Osteocyte (in vitro differentiated cells): ENCODE measurements at regions not wholly inside any gene's neighbourhood (a gene's known extent, or its start where the extent isn't known, plus 50 kb on each side); places are given as distances from the start of the nearest gene placed in this dataset.

ENCODE experiments used
- DNase-seq: peaks from one replicate; pipeline ENCODE4 v3.0.0; 2021; ENCODE audit warnings: mixed read lengths; ENCODE audit not compliant: unreplicated experiment; ENCODE audit errors: extremely low spot score
- H3K27ac Mint-ChIP-seq: one replicate; pipeline ENCODE4 v1.8.0; 2021; ENCODE audit warnings: mild to moderate bottlenecking, mixed read lengths; ENCODE audit not compliant: unreplicated experiment
- H3K27me3 Mint-ChIP-seq: one replicate; pipeline ENCODE4 v1.8.0; 2021; ENCODE audit warnings: mixed read lengths; ENCODE audit not compliant: unreplicated experiment
- H3K36me3 Mint-ChIP-seq: one replicate; pipeline ENCODE4 v1.8.0; 2021; ENCODE audit warnings: mixed read lengths; ENCODE audit not compliant: unreplicated experiment
- H3K4me1 Mint-ChIP-seq: one replicate; pipeline ENCODE4 v1.8.0; 2021; ENCODE audit warnings: mixed read lengths; ENCODE audit not compliant: unreplicated experiment
- H3K4me3 Mint-ChIP-seq: one replicate; pipeline ENCODE4 v1.8.0; 2021; ENCODE audit warnings: mild to moderate bottlenecking, moderate library complexity, mixed read lengths; ENCODE audit not compliant: unreplicated experiment
- H3K9me3 Mint-ChIP-seq: one replicate; pipeline ENCODE4 v1.8.0; 2021; ENCODE audit warnings: mixed read lengths; ENCODE audit not compliant: unreplicated experiment
- TF ChIP-seq, protein P1 (sequence below): fragments of 200-600 bp; sonication (generic); IDR thresholded peaks from 2 replicates; pipeline ENCODE4 v1.5.0; 2021; ENCODE audit warnings: antibody characterized with exemption, mild to moderate bottlenecking, moderate library complexity

DNA sequence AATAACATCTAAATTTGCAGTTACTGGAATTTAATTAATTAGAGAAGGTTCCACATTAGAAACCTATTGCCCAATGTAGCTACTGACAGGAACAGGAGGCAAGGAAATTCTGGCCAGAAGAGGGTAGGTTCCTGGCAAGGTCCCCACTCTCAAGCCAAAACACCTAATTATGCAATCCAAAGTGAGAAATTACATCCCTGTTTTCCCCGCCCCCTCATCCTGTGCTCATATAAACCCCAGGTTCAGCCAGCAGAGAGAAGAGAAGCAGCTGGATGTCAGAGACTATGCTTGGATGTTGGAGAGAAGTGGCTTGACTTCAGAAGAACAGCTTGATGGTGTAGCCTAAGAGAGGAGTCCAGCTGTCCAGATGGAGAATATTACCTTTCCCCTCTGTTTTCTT lies 951.3 kb upstream of the PRR20A start:
- no peaks in the 10 kb centered on the region for H3K36me3 Mint-ChIP-seq
- H3K4me3 Mint-ChIP-seq = no peak overlapping the region
- no peaks in the 10 kb centered on the region for H3K27me3 Mint-ChIP-seq
- no peaks in the 10 kb centered on the region for H3K4me1 Mint-ChIP-seq
- no peak overlapping the region for H3K27ac Mint-ChIP-seq
- TF ChIP-seq, protein P1, sequence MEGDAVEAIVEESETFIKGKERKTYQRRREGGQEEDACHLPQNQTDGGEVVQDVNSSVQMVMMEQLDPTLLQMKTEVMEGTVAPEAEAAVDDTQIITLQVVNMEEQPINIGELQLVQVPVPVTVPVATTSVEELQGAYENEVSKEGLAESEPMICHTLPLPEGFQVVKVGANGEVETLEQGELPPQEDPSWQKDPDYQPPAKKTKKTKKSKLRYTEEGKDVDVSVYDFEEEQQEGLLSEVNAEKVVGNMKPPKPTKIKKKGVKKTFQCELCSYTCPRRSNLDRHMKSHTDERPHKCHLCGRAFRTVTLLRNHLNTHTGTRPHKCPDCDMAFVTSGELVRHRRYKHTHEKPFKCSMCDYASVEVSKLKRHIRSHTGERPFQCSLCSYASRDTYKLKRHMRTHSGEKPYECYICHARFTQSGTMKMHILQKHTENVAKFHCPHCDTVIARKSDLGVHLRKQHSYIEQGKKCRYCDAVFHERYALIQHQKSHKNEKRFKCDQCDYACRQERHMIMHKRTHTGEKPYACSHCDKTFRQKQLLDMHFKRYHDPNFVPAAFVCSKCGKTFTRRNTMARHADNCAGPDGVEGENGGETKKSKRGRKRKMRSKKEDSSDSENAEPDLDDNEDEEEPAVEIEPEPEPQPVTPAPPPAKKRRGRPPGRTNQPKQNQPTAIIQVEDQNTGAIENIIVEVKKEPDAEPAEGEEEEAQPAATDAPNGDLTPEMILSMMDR = no peak
- DNase-seq = no peak
- peaks cover 13% of the 10 kb centered on the region for H3K9me3 Mint-ChIP-seq

DNA sequence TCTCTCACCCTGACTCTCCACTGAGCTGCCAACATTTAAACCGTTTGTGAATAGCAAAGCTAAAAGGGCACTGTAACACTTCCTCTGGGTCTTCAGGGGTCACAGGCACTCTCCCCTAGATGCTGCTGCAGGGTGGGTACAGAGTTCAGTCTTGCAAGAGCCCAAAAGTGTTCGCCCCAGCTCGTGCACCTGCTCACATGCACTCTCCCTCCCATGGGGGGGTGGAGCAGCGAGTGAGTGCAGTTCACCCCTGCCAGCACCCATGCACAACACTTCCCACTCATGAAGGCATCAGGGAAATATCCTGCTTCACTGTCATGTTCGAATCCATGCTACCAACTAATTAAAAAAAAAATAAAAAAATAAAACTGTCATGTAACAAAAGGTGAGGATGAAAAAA lies 950.7 kb upstream of the PRR20A start:
- H3K9me3 Mint-ChIP-seq = peaks cover 13% of the 10 kb centered on the region
- H3K36me3 Mint-ChIP-seq = no peaks in the 10 kb centered on the region
- no peaks in the 10 kb centered on the region for H3K27me3 Mint-ChIP-seq
- TF ChIP-seq, protein P1 = no peak
- H3K4me3 Mint-ChIP-seq = no peak overlapping the region
- no peak for DNase-seq
- no peaks in the 10 kb centered on the region for H3K4me1 Mint-ChIP-seq
- H3K27ac Mint-ChIP-seq = no peak overlapping the region

DNA sequence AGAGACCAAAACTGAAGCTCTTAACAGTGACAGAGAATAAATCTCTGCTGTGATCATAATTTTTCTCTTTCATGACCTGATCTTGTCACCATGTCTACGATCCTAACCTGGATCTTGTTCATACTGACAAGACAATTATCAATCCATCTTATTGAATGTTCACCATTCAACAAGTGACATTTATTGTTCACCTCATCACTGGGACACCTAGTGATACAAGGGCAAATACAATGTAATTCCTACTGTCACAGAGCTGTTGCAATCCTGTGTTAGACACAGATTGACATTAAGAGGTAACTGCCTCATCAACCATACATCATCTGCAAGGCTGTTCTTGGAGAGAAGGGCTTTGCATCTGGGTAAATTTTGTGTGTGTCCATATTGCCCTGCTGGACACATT lies 942.4 kb upstream of the PRR20A start:
- DNase-seq = no peak
- Mint-ChIP-seq H3K9me3 (peaks cover 17% of the 10 kb centered on the region), H3K4me3 (no peak overlapping the region), H3K36me3 (no peaks in the 10 kb centered on the region), H3K27me3 (no peaks in the 10 kb centered on the region), H3K4me1 (no peaks in the 10 kb centered on the region), H3K27ac (no peak overlapping the region)
- TF ChIP-seq, protein P1 = no peak

DNA sequence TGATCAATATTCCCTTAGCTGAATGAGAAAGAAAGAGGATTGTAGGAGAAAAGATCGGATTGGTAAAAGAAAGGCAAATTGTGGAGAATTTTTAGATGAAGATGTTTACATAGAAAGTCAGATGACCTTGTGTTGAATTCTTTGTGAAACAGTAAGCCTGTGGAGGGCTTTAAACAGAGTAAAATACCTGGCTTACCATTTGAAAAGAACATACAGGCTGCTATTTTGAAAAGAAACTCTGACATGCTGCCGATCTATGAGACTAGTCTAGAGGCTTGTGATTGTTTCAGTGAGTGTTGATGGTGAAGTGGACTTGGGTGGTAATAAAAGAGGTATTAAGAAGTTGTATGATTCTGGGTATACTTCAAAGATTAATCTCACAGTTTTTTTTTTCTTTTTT lies 938.9 kb upstream of the PRR20A start:
- DNase-seq = no peak
- TF ChIP-seq, protein P1 = no peak
- Mint-ChIP-seq H3K4me3 (no peak overlapping the region), H3K27ac (no peak overlapping the region), H3K4me1 (no peaks in the 10 kb centered on the region), H3K9me3 (peaks cover 32% of the 10 kb centered on the region), H3K36me3 (no peaks in the 10 kb centered on the region), H3K27me3 (no peaks in the 10 kb centered on the region)

DNA sequence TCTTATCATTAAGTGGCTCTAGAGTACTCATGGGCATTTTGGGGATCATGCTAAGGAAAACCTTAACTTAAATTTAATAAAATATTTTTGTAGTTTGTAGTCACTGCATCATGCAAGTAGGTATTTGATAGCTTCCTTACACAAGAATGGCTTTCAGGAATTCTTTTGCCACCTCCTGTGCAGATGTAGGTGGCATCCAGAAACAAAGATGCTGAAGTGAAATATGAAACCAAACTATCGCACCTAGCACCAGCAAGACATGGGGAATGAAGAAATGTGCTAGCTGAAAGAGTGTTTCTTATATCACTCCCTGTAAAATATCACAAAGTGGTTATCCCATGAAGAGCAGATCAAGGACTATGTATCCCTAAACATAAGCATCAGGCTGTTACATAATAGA lies 924.5 kb upstream of the PRR20A start:
- Mint-ChIP-seq H3K36me3 (no peaks in the 10 kb centered on the region), H3K4me3 (no peak overlapping the region), H3K27ac (no peak overlapping the region), H3K4me1 (no peaks in the 10 kb centered on the region), H3K27me3 (no peaks in the 10 kb centered on the region), H3K9me3 (peaks cover 28% of the 10 kb centered on the region)
- DNase-seq = no peak
- TF ChIP-seq, protein P1 = no peak
